Endodermal cell (in vitro differentiated cells): ENCODE measurements at regions not wholly inside any gene's neighbourhood (a gene's known extent, or its start where the extent isn't known, plus 50 kb on each side); places are given as distances from the start of the nearest gene placed in this dataset.

ENCODE experiments used
- DNase-seq: peaks from one replicate; pipeline ENCODE4 v3.0.0-alpha.2; 2017
- H3K27ac ChIP-seq: 2 replicates; pipeline ENCODE4 v1.5.1; 2013; ENCODE audit warnings: mild to moderate bottlenecking, low read depth, low read length, moderate library complexity
- H3K27me3 ChIP-seq: 2 replicates; pipeline ENCODE4 v1.6.1; 2013; ENCODE audit warnings: mild to moderate bottlenecking, low read length, moderate library complexity; ENCODE audit not compliant: insufficient read depth, control insufficient read depth, poor library complexity, severe bottlenecking
- H3K36me3 ChIP-seq: 2 replicates; pipeline ENCODE4 v1.7.0; 2013; ENCODE audit warnings: mild to moderate bottlenecking, low read length, moderate library complexity; ENCODE audit not compliant: control insufficient read depth, insufficient read depth
- H3K4me1 ChIP-seq: one replicate; pipeline ENCODE4 v1.7.0; 2013; ENCODE audit warnings: low read length; ENCODE audit not compliant: control insufficient read depth, insufficient read depth
- H3K4me3 ChIP-seq: 2 replicates; pipeline ENCODE4 v1.5.1; 2013; ENCODE audit warnings: mild to moderate bottlenecking, low read length, moderate library complexity
- H3K9ac ChIP-seq: 2 replicates; pipeline ENCODE4 v1.6.1; 2013; ENCODE audit warnings: mild to moderate bottlenecking, low read length, moderate library complexity; ENCODE audit not compliant: poor library complexity, severe bottlenecking; ENCODE audit errors: extremely low read depth
- H3K9me3 ChIP-seq: 2 replicates; pipeline ENCODE4 v1.6.1; 2013; ENCODE audit warnings: mild to moderate bottlenecking, low read length, moderate library complexity; ENCODE audit not compliant: control insufficient read depth
- H3K27ac Mint-ChIP-seq: 2 replicates; pipeline ENCODE4 v1.8.0; 2020; ENCODE audit warnings: mixed read lengths
- H3K27me3 Mint-ChIP-seq: 2 replicates; pipeline ENCODE4 v1.8.0; 2021; ENCODE audit warnings: mild to moderate bottlenecking, mixed read lengths; ENCODE audit not compliant: insufficient read depth
- H3K36me3 Mint-ChIP-seq: 2 replicates; pipeline ENCODE4 v1.8.0; 2020; ENCODE audit warnings: low read depth, mixed read lengths
- H3K4me1 Mint-ChIP-seq: 2 replicates; pipeline ENCODE4 v1.8.0; 2020; ENCODE audit warnings: mixed read lengths
- H3K4me3 Mint-ChIP-seq: 2 replicates; pipeline ENCODE4 v1.8.0; 2020; ENCODE audit warnings: mild to moderate bottlenecking, moderate library complexity, mixed read lengths
- H3K9me3 Mint-ChIP-seq: 2 replicates; pipeline ENCODE4 v1.8.0; 2020; ENCODE audit warnings: mild to moderate bottlenecking, mixed read lengths
- CTCF ChIP-seq: fragments of 200-600 bp; sonication (generic); conservative IDR thresholded peaks from 2 replicates; pipeline ENCODE4 v1.5.0; 2021; ENCODE audit warnings: antibody characterized with exemption, mild to moderate bottlenecking
- WGBS, 2 experiments: methylation state at CpG; one replicate each; pipeline versions ENCODE4 v1.1.5 to v1.1.7; 2013; ENCODE audit warnings: missing lambda C conversion rate in 2 of 2, mixed read lengths in 1 of 2; ENCODE audit not compliant: insufficient coverage in 1 of 2, insufficient read length in 1 of 2; 5-methylcytosine and 5-hydroxymethylcytosine counted together

GRCh38 chr1:115450501-115451040 is 112.5 kb upstream of the NGF start:
- no peak overlapping the region for H3K27ac Mint-ChIP-seq
- H3K36me3 Mint-ChIP-seq, result no peaks in the 10 kb centered on the region
- Histone ChIP-seq H3K9me3 (no peaks in the 10 kb centered on the region), H3K4me3 (no peak overlapping the region), H3K27ac (no peak overlapping the region), H3K9ac (no peak overlapping the region), H3K27me3 (no peaks in the 10 kb centered on the region), H3K4me1 (no peaks in the 10 kb centered on the region), H3K36me3 (no peaks in the 10 kb centered on the region)
- no peaks in the 10 kb centered on the region for H3K9me3 Mint-ChIP-seq
- WGBS, 2 experiments, result 82 to 93% methylated on average over 3 to 6 of the region's 6 CpGs
- TF ChIP-seq CTCF, result no peak
- no peaks in the 10 kb centered on the region for H3K27me3 Mint-ChIP-seq
- H3K4me3 Mint-ChIP-seq, result no peak overlapping the region
- H3K4me1 Mint-ChIP-seq, result no peaks in the 10 kb centered on the region
- no peak for DNase-seq

GRCh38 chr1:115448282-115449044 is 110.4 kb upstream of the NGF start:
- Histone ChIP-seq H3K36me3 (no peaks in the 10 kb centered on the region), H3K4me1 (no peaks in the 10 kb centered on the region), H3K9ac (no peak overlapping the region), H3K4me3 (no peak overlapping the region), H3K27me3 (no peaks in the 10 kb centered on the region), H3K27ac (no peak overlapping the region), H3K9me3 (no peaks in the 10 kb centered on the region)
- WGBS, 2 experiments, result 94 to 95% methylated on average over 4 to 5 of the region's 5 CpGs
- TF ChIP-seq CTCF, result no peak
- Mint-ChIP-seq H3K9me3 (no peaks in the 10 kb centered on the region), H3K27me3 (no peaks in the 10 kb centered on the region), H3K36me3 (no peaks in the 10 kb centered on the region), H3K4me1 (no peaks in the 10 kb centered on the region), H3K4me3 (no peak overlapping the region), H3K27ac (no peak overlapping the region)
- DNase-seq, result no peak

- Histone ChIP-seq H3K27me3 (no peaks in the 10 kb centered on the region), H3K4me1 (no peaks in the 10 kb centered on the region), H3K4me3 (no peak overlapping the region), H3K36me3 (no peaks in the 10 kb centered on the region), H3K27ac (no peak overlapping the region), H3K9ac (no peak overlapping the region), H3K9me3 (no peaks in the 10 kb centered on the region)
- no peaks in the 10 kb centered on the region for H3K27me3 Mint-ChIP-seq
- TF ChIP-seq CTCF, result no peak
- H3K4me1 Mint-ChIP-seq, result no peaks in the 10 kb centered on the region
- H3K27ac Mint-ChIP-seq, result no peak overlapping the region
- no peak overlapping the region for H3K4me3 Mint-ChIP-seq
- 90 to 100% methylated on average over 1 to 3 of the region's 3 CpGs for WGBS, 2 experiments
- no peak for DNase-seq
- H3K36me3 Mint-ChIP-seq, result no peaks in the 10 kb centered on the region
- no peaks in the 10 kb centered on the region for H3K9me3 Mint-ChIP-seq
Observed at GRCh38 chr1:115447672-115448071, 109.6 kb upstream of the NGF start.
